HG03060 (cell line): ENCODE measurements at regions not wholly inside any gene's neighbourhood (a gene's known extent, or its start where the extent isn't known, plus 50 kb on each side); places are given as distances from the start of the nearest gene placed in this dataset.
"Not testable (repeated sequence)": the region's sequence is repeated elsewhere in the genome, so short reads cannot be mapped to it uniquely, and the experiment has no call there.

Experiments used
- ATAC-seq: cut with Tn5 transposase; IDR thresholded peaks from one replicate; pipeline ENCODE4 v1.9.1; 2021; ENCODE audit warnings: low read depth, moderate number of reproducible peaks; ENCODE audit not compliant: unreplicated experiment

- ATAC-seq, result no peak
Observed at GRCh38 chr1:79501153-79501552, 494.6 kb upstream of the ADGRL4 start.

- ATAC-seq, result no peak
Observed at GRCh38 chr1:79499541-79499940, 493.0 kb upstream of the ADGRL4 start.

GRCh38 chr1:79497193-79497773 lies 490.8 kb upstream of the ADGRL4 start:
- ATAC-seq, result no peak

GRCh38 chr1:79496129-79496528 lies 489.6 kb upstream of the ADGRL4 start:
- no peak for ATAC-seq

GRCh38 chr1:79493702-79494101 lies 487.2 kb upstream of the ADGRL4 start:
- not testable (repeated sequence) for ATAC-seq

GRCh38 chr1:79488572-79489121 lies 482.1 kb upstream of the ADGRL4 start:
- ATAC-seq, result not testable (repeated sequence)

- ATAC-seq, result no peak
Observed at GRCh38 chr1:79478728-79479373, 472.3 kb upstream of the ADGRL4 start.

GRCh38 chr1:79478160-79478559 lies 471.6 kb upstream of the ADGRL4 start:
- no peak for ATAC-seq

GRCh38 chr1:79472067-79472656 lies 465.6 kb upstream of the ADGRL4 start:
- peak; percentile 78 for ATAC-seq

- ATAC-seq, result no peak
Observed at GRCh38 chr1:79469139-79469538, 462.6 kb upstream of the ADGRL4 start.

GRCh38 chr1:79460773-79461436 lies 454.4 kb upstream of the ADGRL4 start:
- peak; percentile 98 for ATAC-seq

- no peak for ATAC-seq
Observed at GRCh38 chr1:79457562-79458224, 451.2 kb upstream of the ADGRL4 start.

GRCh38 chr1:79448426-79448825 lies 441.9 kb upstream of the ADGRL4 start:
- no peak for ATAC-seq

- no peak for ATAC-seq
Observed at GRCh38 chr1:79441238-79441637, 434.7 kb upstream of the ADGRL4 start.

- ATAC-seq, result no peak
Observed at GRCh38 chr1:79437540-79437939, 431.0 kb upstream of the ADGRL4 start.

- no peak for ATAC-seq
Observed at GRCh38 chr1:79431340-79431739, 424.8 kb upstream of the ADGRL4 start.

- no peak for ATAC-seq
Observed at GRCh38 chr1:79430437-79430836, 423.9 kb upstream of the ADGRL4 start.

- no peak for ATAC-seq
Observed at GRCh38 chr1:79422726-79423125, 416.2 kb upstream of the ADGRL4 start.

- no peak for ATAC-seq
Observed at GRCh38 chr1:79398501-79398900, 392.0 kb upstream of the ADGRL4 start.

- ATAC-seq, result no peak
Observed at GRCh38 chr1:79396901-79397300, 390.4 kb upstream of the ADGRL4 start.
